Epithelial cell of esophagus (primary cell): ENCODE measurements at regions not wholly inside any gene's neighbourhood (a gene's known extent, or its start where the extent isn't known, plus 50 kb on each side); places are given as distances from the start of the nearest gene placed in this dataset.

Experiments used
- DNase-seq: peaks from one replicate; pipeline ENCODE4 v3.0.0; 2010; ENCODE audit warnings: low read depth
- H3K4me3 ChIP-seq: 2 replicates; pipeline ENCODE4 v1.5.1; 2011; ENCODE audit warnings: mild to moderate bottlenecking, low read length, control low read depth
- CTCF ChIP-seq: IDR thresholded peaks from 2 replicates; pipeline ENCODE4 v1.5.1; 2011; ENCODE audit warnings: low read depth, mild to moderate bottlenecking, low read length, control low read depth, inconsistent platforms; ENCODE audit not compliant: insufficient read depth; ENCODE audit errors: missing control alignments

GRCh38 chr7:24201226-24201625 lies 82.8 kb upstream of the NPY start:
- no peak for DNase-seq

DNA sequence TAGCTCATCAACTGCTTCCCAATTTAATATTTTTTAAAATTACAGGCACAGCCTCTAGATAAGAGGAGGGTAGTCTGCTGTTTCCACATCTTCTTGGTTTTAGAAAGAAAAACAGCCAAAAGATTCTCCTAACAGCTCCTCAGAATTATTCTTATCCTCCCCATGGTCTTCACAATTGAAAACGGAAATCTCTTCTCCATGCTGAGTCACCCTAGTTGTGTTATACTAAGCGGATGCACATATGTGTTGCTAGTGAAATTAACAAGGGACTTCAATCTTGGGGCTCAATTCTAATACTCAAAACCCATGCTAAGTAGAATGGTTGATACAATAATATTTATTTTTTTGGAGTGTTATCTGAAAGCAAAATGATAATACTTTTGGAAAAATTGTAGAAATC lies 71.9 kb upstream of the NPY start:
- TF ChIP-seq CTCF, result no peak
- no peak for DNase-seq
- H3K4me3 ChIP-seq, result no peak overlapping the region

More at GRCh38 chr7:24201226-24201625, 82.8 kb upstream of the NPY start:
- TF ChIP-seq CTCF, result no peak
- no peak overlapping the region for H3K4me3 ChIP-seq

- H3K4me3 ChIP-seq, result no peak overlapping the region
- DNase-seq, result no peak
- no peak for TF ChIP-seq CTCF
These were observed 70.7 kb upstream of the NPY start for GRCh38 chr7:24213311-24213710.

GRCh38 chr7:24214670-24215069 lies 69.3 kb upstream of the NPY start:
- no peak overlapping the region for H3K4me3 ChIP-seq
- TF ChIP-seq CTCF, result no peak
- no peak for DNase-seq

GRCh38 chr7:24216576-24217125 lies 67.3 kb upstream of the NPY start:
- DNase-seq, result no peak
- no peak overlapping the region for H3K4me3 ChIP-seq
- no peak for TF ChIP-seq CTCF

DNA sequence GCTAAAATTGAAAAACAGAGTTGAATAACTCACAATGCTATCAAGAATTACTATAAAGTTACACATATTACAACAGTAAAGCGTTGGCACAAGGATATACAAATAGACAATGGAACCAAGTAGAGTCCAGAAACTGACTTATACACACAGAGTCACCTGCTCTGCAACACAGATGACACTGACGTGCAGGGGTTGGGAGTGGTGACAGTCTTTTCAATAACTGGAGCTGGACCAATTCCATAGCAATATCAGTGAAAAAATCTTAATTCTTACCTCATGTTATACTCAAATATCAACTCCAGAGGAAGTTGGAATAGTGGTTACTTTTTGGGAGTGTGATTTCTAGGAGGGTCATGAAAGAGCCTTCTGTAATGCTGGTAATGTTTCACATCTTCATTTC lies 62.5 kb upstream of the NPY start:
- no peak for TF ChIP-seq CTCF
- DNase-seq, result no peak
- no peak overlapping the region for H3K4me3 ChIP-seq

- no peak overlapping the region for H3K4me3 ChIP-seq
- no peak for TF ChIP-seq CTCF
- no peak for DNase-seq
These were observed 56.9 kb upstream of the NPY start for GRCh38 chr7:24227068-24227467.
